Ammon's horn (tissue), 1 donor: ENCODE measurements at regions not wholly inside any gene's neighbourhood (a gene's known extent, or its start where the extent isn't known, plus 50 kb on each side); places are given as distances from the start of the nearest gene placed in this dataset.
A peak's percentile ranks its signal among the peaks of the same experiment; 100 is the strongest.

Experiments
- DNase-seq: peaks from one replicate; pipeline ENCODE4 v3.0.0-alpha.2; 2016; ENCODE audit warnings: low spot score

- no peak for DNase-seq
These were observed 638.6 kb downstream of the SEMA5A start for GRCh38 chr5:8907168-8907868.

- no peak for DNase-seq
These were observed 637.7 kb downstream of the SEMA5A start for GRCh38 chr5:8908055-8908683.

GRCh38 chr5:8912106-8912505 is 633.8 kb downstream of the SEMA5A start:
- DNase-seq, result no peak

- no peak for DNase-seq
These were observed 632.4 kb downstream of the SEMA5A start for GRCh38 chr5:8913522-8913921.

GRCh38 chr5:8919096-8919495 is 626.8 kb downstream of the SEMA5A start:
- no peak for DNase-seq

- no peak for DNase-seq
These were observed 622.3 kb downstream of the SEMA5A start for GRCh38 chr5:8923526-8923925.

GRCh38 chr5:8924054-8924793 is 621.7 kb downstream of the SEMA5A start:
- DNase-seq, result no peak

- DNase-seq, result no peak
These were observed 615.9 kb downstream of the SEMA5A start for GRCh38 chr5:8930021-8930420.

GRCh38 chr5:8934455-8934854 is 611.4 kb downstream of the SEMA5A start:
- no peak for DNase-seq

GRCh38 chr5:8940934-8941333 is 604.9 kb downstream of the SEMA5A start:
- DNase-seq, result no peak

- no peak for DNase-seq
These were observed 602.6 kb downstream of the SEMA5A start for GRCh38 chr5:8943301-8943700.

GRCh38 chr5:8944005-8944404 is 601.9 kb downstream of the SEMA5A start:
- DNase-seq, result no peak

- no peak for DNase-seq
These were observed 599.9 kb downstream of the SEMA5A start for GRCh38 chr5:8945972-8946371.

GRCh38 chr5:8949908-8950307 is 596.0 kb downstream of the SEMA5A start:
- no peak for DNase-seq

GRCh38 chr5:8952147-8952546 is 593.7 kb downstream of the SEMA5A start:
- no peak for DNase-seq

GRCh38 chr5:8953016-8953415 is 592.9 kb downstream of the SEMA5A start:
- DNase-seq, result no peak

- DNase-seq, result no peak
These were observed 591.9 kb downstream of the SEMA5A start for GRCh38 chr5:8953911-8954438.

GRCh38 chr5:8954801-8955200 is 591.1 kb downstream of the SEMA5A start:
- peak; percentile 6 for DNase-seq

GRCh38 chr5:8956659-8957058 is 589.2 kb downstream of the SEMA5A start:
- no peak for DNase-seq

- no peak for DNase-seq
These were observed 587.3 kb downstream of the SEMA5A start for GRCh38 chr5:8958602-8959001.

GRCh38 chr5:8961219-8961618 is 584.7 kb downstream of the SEMA5A start:
- DNase-seq, result no peak

- DNase-seq, result no peak
These were observed 583.9 kb downstream of the SEMA5A start for GRCh38 chr5:8961956-8962355.

- no peak for DNase-seq
These were observed 564.9 kb downstream of the SEMA5A start for GRCh38 chr5:8981016-8981415.
